HL-60 (cell line): ENCODE measurements at regions not wholly inside any gene's neighbourhood (a gene's known extent, or its start where the extent isn't known, plus 50 kb on each side); places are given as distances from the start of the nearest gene placed in this dataset.

ENCODE experiments used
- DNase-seq, 2 experiments: peaks; one replicate each; pipeline ENCODE4 v3.0.0-alpha.2; 2010 to 2020; ENCODE audit warnings: low read depth in 1 of 2, low spot score in 1 of 2
- H3K27ac ChIP-seq: fragments of 250-450 bp; sonication (Bioruptor Pico); replicated peaks from 2 replicates; pipeline ENCODE4 v1.5.1; 2020; ENCODE audit warnings: mild to moderate bottlenecking, moderate library complexity
- H3K27me3 ChIP-seq: fragments of 250-450 bp; sonication (Bioruptor Pico); 2 replicates; pipeline ENCODE4 v1.5.1; 2021; ENCODE audit warnings: mild to moderate bottlenecking, moderate library complexity; ENCODE audit not compliant: insufficient read depth, poor library complexity, severe bottlenecking
- H3K4me3 ChIP-seq: replicated peaks from 2 replicates; pipeline ENCODE4 v1.5.1; 2011; ENCODE audit warnings: mild to moderate bottlenecking, control low read depth, low read length; ENCODE audit not compliant: insufficient read depth
- CTCF ChIP-seq: IDR thresholded peaks from one replicate; pipeline ENCODE4 v1.5.1; 2011; ENCODE audit warnings: low read length, control low read depth, inconsistent platforms; ENCODE audit not compliant: insufficient read depth
- GABPA ChIP-seq: IDR thresholded peaks from 2 replicates; pipeline ENCODE4 v1.6.1; 2012; ENCODE audit warnings: low read depth
- POLR2AphosphoS5 ChIP-seq: IDR thresholded peaks from 2 replicates; pipeline ENCODE4 v1.6.1; 2012; ENCODE audit warnings: low read depth
- SPI1 ChIP-seq: IDR thresholded peaks from 2 replicates; pipeline ENCODE4 v1.6.1; 2012; ENCODE audit warnings: low read depth, mild to moderate bottlenecking, borderline replicate concordance
- TF ChIP-seq, protein P1 (sequence below): IDR thresholded peaks from 2 replicates; pipeline ENCODE4 v1.6.1; 2012; ENCODE audit warnings: low read depth; ENCODE audit not compliant: insufficient replicate concordance

GRCh38 chr21:21734088-21734487, 735.9 kb downstream of the NCAM2 start:
- TF ChIP-seq, protein P1, sequence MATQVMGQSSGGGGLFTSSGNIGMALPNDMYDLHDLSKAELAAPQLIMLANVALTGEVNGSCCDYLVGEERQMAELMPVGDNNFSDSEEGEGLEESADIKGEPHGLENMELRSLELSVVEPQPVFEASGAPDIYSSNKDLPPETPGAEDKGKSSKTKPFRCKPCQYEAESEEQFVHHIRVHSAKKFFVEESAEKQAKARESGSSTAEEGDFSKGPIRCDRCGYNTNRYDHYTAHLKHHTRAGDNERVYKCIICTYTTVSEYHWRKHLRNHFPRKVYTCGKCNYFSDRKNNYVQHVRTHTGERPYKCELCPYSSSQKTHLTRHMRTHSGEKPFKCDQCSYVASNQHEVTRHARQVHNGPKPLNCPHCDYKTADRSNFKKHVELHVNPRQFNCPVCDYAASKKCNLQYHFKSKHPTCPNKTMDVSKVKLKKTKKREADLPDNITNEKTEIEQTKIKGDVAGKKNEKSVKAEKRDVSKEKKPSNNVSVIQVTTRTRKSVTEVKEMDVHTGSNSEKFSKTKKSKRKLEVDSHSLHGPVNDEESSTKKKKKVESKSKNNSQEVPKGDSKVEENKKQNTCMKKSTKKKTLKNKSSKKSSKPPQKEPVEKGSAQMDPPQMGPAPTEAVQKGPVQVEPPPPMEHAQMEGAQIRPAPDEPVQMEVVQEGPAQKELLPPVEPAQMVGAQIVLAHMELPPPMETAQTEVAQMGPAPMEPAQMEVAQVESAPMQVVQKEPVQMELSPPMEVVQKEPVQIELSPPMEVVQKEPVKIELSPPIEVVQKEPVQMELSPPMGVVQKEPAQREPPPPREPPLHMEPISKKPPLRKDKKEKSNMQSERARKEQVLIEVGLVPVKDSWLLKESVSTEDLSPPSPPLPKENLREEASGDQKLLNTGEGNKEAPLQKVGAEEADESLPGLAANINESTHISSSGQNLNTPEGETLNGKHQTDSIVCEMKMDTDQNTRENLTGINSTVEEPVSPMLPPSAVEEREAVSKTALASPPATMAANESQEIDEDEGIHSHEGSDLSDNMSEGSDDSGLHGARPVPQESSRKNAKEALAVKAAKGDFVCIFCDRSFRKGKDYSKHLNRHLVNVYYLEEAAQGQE: no peak
- TF ChIP-seq GABPA: no peak
- no peak for TF ChIP-seq SPI1
- TF ChIP-seq CTCF: no peak
- TF ChIP-seq POLR2AphosphoS5: no peak
- no peaks in the 10 kb centered on the region for H3K27me3 ChIP-seq
- H3K27ac ChIP-seq: no peak overlapping the region
- no peak for DNase-seq
- H3K4me3 ChIP-seq: no peak overlapping the region

GRCh38 chr21:21737186-21737585, 739.0 kb downstream of the NCAM2 start:
- no peak for DNase-seq
- TF ChIP-seq CTCF: no peak
- no peak for TF ChIP-seq POLR2AphosphoS5
- TF ChIP-seq, protein P1: no peak
- no peak for TF ChIP-seq GABPA
- TF ChIP-seq SPI1: no peak
- Histone ChIP-seq H3K4me3 (no peak overlapping the region), H3K27me3 (no peaks in the 10 kb centered on the region), H3K27ac (no peak overlapping the region)

GRCh38 chr21:21740207-21740606, 742.0 kb downstream of the NCAM2 start:
- TF ChIP-seq GABPA (no peak), CTCF (no peak), SPI1 (no peak), POLR2AphosphoS5 (no peak)
- TF ChIP-seq, protein P1: no peak
- H3K4me3 ChIP-seq: no peak overlapping the region
- no peak for DNase-seq
- no peaks in the 10 kb centered on the region for H3K27me3 ChIP-seq
- no peak overlapping the region for H3K27ac ChIP-seq
